ENCODE measurements at regions not wholly inside any gene's neighbourhood (a gene's known extent, or its start where the extent isn't known, plus 50 kb on each side); places are given as distances from the start of the nearest gene placed in this dataset.

- TF ChIP-seq CTCF (IDR thresholded peaks at IDR 0.05; ENCODE audit: control extremely low read depth in 1 of 3, insufficient read depth in 1 of 3, low read depth in 1 of 3, low read length in 3 of 3) (no peak), CBX5 (IDR thresholded peaks at IDR 0.05; ENCODE audit: low read depth, low read length) (no peak), YY1 (IDR thresholded peaks at IDR 0.05; ENCODE audit: low read depth, low read length) (no peak), SP2 (IDR thresholded peaks at IDR 0.05; ENCODE audit: low read length) (no peak), PHF8 (conservative IDR thresholded peaks at IDR 0.05; ENCODE audit: low read depth, low read length) (no peak), TAF1 (IDR thresholded peaks at IDR 0.05; ENCODE audit: low read depth, low read length) (no peak), JUN (IDR thresholded peaks at IDR 0.05; ENCODE audit: low read depth, low read length) (no peak), SIX5 (IDR thresholded peaks at IDR 0.05; ENCODE audit: low read depth, low read length) (no peak)
Measured at GRCh38 chr1:99180915-99181314, 83.4 kb upstream of the PLPPR4 start (continued).
